GM21737 (cell line): ENCODE measurements at regions not wholly inside any gene's neighbourhood (a gene's known extent, or its start where the extent isn't known, plus 50 kb on each side); places are given as distances from the start of the nearest gene placed in this dataset.
"Not testable (repeated sequence)": the region's sequence is repeated elsewhere in the genome, so short reads cannot be mapped to it uniquely, and the experiment has no call there.

Source experiments
- ATAC-seq: cut with Tn5 transposase; IDR thresholded peaks from one replicate; pipeline ENCODE4 v1.9.1; 2021; ENCODE audit warnings: mild to moderate bottlenecking, moderate library complexity; ENCODE audit not compliant: unreplicated experiment

DNA sequence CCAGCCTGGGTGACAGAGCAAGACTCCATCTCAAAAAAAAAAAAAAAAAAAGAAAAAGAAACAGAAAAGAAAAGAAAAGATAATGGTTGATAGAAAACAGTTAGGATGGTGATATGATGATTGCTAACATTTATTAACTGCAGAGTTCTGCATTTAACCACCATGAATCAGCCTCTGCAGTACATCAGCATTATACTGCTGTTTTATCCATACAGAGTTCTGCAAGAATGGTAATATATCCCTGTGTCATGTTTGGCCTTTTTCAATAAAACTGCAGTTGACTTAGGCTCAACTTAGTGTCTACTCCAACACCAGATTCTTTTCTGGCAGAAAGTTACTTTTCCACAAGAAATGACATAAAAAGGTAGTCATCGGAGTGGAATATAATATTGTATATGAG lies 62.6 kb downstream of the DUSP6 start:
- ATAC-seq: no peak

DNA sequence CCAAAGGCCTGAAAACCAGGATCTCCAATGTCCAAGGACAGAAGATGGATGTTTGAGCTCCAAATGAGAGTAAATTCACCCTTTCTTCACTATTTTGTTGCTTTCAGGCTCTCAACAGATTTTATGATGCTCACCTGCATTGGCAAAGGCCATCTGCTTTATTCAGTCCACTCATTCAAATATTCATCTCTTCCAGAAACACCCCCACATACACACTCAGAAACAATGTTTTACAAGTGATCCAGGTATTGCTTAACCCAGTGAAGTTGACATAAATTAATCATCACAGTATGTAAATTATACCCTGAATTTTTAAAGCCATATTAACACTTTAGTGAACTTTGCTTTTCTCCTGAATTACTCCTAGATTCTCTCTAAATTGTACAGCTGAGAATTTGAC lies 63.3 kb downstream of the DUSP6 start:
- ATAC-seq: no peak

DNA sequence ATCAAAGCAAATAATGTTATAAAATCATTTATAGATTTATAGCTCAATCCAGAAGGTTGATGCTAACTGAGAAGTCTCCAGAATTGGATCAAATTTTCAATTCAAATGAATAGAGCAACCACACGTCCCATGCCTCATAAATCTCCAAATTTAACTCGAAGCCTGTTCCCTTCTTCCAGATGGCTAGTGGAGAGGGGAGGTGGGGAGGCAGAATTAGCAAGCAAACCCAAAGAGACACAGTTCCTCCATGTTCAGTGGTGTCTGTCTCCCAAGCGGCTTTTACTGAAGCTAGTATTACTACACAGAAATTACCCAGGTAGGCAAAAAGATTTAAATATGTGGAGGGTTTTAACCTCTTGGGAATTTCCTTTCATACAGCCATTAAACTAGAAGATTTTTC lies 65.8 kb downstream of the DUSP6 start:
- ATAC-seq: no peak

DNA sequence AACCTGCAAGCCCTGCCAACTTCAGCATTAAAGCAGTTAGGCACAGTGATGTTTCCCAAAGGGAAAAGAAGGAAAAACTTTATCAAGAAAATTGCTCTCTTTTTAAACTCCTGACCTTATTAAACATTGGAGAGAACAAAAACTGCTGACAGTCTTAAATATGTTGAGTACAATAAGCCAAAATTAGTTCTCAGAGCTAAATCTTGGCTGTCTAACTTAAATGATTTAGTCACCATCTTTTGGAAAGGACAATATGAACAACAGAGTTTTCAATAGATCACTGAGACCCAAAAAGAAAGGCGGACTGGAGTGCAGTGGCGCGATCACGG lies 70.8 kb downstream of the DUSP6 start:
- no peak for ATAC-seq

DNA sequence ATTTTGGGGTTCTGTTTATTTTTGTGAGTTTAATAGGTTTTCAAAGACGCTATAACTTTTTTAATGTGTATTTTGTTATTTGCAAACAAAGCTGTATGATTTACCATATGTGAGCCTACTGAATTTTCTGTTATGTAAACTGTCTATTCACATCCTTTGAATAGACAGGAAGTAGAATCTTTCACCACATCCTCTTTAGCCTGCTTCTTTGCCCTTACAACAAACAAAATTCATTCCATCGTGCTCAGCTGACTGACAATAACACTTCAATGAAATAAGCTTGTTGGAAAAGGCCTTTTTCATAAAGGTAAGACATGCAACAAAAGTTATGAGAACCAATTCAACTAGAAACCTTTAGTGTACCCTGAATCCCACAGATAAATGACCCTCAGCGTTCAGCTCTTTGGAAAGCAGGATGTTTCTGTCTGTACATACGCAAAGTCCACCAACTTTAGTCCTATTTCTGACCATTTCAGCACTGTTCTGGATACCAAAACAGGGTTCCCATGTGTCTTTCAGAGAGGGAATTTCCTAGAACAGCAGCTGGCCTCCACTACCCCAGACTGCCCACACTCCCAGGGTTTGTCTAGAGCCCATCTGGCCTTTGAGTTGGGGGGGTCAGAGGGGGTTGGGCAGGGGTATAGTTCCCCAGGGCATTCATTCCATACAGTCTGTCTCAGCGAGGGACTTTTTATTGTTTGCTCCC lies 71.3 kb downstream of the DUSP6 start:
- no peak for ATAC-seq

DNA sequence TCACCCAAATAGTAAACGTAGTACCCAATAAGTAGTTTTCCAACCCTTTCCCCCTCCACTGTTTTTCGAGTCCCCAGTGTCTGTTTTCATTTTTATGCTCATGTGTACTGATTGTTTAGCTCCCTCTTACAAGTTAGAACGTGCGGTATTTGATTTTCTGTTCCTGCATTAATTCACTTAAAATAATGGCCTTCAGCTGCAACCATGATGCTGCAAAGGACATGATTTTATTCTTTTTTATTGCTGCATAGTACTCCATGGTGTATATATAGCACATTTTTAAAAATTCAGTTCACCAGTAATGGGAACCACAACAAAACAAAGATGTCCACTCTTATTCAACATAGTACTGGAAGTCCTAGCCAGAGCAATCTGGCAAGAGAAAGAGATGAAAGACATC lies 72.8 kb downstream of the DUSP6 start:
- ATAC-seq: no peak

DNA sequence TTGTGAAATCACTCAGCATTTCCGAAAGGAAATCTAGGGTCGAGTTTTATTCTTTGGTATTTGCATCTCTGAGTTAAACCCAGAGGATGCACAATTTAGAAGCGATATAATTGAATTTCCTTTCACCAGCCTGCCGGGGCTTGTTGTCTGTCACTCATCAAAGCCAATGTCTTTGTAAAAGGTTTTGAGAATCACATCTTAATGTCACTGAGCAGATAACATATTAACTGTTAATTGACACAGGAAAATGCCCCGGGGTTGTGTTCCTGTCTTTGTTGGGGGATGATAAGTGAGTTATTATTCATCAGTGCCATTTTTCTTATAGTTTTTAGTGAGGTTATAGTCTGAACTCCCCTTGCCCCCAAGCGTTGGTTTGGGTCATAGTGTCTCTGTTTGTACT lies 73.4 kb downstream of the DUSP6 start:
- no peak for ATAC-seq

DNA sequence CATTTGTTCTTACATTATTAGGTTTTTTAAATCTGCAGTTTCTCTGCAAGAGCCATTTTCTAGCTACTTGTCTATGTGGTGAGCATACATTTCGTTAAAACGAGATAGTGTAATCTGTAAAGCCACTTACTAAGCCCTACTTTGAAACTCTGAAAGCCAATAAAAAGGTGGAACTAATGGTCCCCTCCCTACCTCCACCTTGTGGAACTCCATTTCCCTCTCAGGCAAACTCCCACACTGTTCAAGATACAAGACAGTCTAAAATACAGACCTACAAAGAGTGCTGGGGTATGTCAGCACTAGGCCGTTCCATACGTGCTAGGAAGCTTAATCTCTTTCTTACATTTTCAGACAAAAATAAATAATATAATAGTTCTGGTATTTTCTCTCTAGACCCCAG lies 74.1 kb downstream of the DUSP6 start:
- no peak for ATAC-seq

DNA sequence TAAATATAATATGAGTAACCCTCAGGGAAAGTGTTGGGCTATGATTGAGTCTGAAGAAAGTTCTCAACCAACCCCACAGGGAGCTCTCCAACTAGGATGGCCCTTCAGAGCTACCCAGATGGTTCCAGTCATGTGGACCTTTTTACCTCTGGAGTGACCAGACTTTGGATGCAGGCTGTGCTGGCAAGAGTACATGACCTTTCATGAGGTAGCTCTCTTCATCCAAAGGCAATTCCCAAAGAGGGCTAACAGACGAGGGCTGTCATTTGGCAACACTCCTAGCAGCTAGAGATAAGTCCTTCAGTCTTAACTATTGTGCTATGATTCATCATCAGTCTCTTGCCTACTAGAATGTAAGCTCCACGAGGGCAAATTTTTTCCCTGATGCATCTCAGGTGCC lies 75.4 kb downstream of the DUSP6 start:
- ATAC-seq: no peak

DNA sequence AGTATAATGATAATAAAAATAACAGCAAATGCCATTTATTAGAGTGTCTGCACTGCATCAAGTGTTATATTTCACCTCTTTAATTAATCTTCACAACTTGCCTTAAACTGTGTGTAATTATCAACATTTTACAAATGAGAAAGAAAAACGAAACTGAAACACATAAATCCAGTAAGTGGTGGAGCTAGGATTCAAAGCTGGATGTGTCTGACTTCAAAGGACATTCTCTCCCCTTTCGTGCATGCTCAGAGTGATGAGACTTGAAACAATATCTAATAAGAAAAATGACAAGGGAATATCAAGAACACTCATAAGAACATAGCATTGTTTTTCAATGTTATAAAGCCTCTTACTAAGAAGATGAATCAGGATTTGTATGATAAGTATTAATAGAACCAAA lies 78.8 kb downstream of the DUSP6 start:
- no peak for ATAC-seq

DNA sequence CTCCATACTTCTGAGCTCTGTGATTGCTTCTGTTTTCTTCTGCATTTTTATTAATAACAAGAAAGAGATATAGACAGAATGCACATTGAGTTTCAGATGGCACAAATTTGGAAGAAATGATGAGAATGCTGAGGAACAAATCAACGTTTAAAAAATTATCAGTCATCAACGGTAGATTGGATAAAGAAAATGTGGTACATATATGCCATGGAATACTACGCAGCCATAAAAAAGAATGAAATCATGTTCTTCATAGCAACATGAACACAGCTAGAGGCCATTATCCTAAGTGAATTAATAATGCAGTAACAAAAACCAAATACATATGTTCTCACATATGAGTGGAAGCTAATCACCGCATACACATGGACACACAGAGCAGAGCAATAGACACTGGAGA lies 81.8 kb downstream of the DUSP6 start:
- no peak for ATAC-seq

DNA sequence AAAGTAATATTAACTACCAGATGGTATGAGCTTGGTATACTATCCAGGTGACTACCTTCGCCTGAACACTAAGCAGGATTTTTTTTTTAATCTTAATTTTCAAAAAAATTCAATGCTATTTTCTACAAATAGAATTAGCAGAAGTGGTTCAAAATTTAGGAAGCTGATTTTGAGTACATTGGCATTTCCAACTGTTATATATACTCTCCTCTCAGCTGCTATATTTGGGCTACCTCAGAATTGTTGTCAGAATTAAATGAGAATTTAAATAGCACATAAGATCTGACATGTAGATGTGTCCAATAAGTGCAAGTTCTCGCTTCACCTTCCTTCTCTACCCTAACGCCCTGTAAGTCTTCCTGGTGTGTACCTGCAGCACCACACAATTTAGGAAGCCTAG lies 83.1 kb downstream of the DUSP6 start:
- no peak for ATAC-seq

DNA sequence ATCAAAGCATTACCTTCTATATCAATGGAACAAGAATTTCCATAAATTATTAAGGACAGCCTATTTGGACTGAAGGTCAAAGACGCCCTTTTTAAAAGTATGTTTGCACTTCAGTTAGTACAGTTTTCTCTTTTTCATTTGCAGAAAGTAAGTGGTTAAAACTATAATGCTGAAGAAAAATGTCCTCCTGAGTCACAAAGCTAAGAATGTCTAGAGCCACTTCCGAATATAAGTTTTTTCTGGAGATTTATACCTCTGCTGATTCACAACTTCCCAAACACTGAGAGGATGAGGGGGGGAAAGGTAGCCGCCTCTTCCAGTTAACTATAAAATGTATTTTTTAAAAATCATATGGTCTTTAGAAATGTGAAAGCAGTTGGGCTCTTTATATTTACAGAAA lies 84.9 kb downstream of the DUSP6 start:
- no peak for ATAC-seq

DNA sequence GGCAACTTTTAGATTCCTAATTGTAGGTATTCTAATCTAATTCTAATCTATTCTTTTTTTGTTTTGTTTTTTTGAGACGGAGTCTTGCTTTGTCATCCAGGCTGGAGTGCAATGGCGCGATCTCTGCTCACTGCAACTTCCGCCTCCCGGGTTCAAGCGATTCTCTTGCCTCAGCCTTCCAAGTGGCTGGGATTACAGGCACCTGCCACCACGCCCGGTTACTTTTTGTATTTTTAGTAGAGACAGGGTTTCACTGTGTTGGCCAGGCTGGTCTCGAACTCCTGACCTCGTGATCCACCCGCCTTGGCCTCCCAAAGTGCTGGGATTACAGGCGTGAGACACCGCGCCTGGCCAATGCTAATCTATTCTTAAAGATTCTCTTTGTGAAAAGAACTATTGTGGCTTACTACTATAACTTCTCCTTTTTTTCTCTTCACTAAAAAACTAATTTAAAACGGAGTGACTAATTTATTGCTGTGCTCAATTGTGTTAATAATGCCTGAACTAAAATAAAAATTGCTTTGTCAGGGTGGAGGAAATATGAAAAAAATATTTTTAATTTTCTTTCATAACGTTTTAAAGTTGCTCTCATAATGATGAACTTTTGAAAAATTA lies 85.6 kb downstream of the DUSP6 start:
- not testable (repeated sequence) for ATAC-seq

DNA sequence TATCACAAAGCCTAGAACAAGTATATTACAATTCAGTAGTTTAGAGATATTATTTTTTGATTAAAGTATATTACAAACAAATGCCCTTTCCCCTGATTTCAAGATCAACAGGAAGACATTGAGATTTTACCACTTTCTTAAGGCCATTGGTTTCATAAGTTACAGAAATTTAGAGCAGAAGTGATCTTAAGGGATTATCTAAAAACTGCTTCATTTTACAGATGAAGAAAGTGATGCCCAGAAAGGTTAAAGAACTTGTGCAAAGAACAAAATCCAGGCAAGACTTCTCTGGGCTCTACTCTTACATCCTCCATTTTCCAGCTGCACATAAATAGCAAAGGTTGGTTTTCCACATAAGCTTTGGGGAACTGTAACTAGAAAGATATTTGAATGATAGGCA lies 87.5 kb downstream of the DUSP6 start:
- no peak for ATAC-seq

DNA sequence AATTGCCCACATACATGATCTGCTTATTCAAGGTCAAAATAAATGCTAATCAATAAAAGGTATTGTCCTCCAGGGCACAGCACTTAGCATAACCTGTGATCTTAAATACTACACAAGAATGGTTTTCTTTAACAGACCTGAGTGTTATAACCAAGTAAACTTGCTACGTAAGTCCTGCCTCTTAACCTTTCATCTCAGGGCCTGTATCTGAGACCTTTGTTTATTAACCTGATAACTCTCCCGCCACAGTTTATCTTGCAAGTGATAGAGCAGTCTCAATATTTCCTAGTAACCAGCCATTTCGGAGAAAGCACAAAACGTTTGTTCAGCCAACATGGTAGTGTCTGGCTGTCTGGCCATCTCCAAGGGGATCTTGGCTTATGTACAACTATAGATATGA lies 88.4 kb downstream of the DUSP6 start:
- no peak for ATAC-seq

DNA sequence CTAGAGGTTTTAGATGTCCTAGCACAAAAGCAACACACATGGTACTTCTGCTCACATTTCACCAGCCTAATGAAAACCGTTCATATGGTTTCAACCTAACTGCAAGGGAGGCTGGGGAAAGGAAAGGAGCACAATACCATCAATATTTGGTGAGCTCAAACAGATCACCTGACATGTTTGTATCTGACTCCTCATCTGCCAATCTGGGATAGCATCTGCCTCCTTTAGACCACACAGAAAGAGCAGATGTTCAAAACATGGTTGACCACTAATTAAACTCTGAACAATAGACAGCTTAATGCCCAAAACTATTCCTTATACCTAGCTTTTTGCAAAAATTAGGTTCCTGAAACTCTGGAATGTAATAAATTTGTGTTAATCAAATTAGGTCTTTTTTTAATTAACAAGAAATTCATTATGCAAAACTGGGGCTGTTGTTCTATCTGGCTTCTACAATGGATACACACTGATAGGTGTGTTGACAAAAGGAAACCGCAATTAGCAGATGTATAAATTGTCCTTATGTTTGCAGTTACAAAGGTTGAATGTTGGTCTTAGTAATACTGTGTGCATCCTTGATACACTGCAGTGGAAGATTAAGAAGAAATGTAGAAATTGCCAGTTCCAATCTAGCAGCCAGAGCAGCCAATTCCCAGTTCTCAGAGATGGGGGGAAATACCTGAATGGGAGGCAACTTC lies 89.3 kb downstream of the DUSP6 start:
- ATAC-seq: no peak

DNA sequence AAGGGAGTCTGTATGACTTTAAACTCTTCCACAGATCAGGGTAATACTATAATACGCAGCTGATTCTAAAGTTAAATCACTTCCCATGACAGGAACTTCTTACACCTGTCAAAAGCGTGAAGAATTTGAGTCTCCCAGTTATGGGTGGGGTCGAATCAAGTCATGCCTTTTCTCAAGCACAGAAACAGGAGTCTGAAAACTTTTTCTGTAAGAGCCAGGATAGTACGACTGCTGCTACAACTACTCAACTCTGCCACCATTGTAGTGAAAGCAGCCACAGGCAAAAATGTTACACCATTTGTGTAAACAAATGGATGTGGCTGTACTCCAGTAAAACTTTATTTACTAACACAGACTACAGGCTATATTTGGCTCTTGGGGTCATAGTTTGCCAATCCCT lies 90.3 kb downstream of the DUSP6 start:
- no peak for ATAC-seq

DNA sequence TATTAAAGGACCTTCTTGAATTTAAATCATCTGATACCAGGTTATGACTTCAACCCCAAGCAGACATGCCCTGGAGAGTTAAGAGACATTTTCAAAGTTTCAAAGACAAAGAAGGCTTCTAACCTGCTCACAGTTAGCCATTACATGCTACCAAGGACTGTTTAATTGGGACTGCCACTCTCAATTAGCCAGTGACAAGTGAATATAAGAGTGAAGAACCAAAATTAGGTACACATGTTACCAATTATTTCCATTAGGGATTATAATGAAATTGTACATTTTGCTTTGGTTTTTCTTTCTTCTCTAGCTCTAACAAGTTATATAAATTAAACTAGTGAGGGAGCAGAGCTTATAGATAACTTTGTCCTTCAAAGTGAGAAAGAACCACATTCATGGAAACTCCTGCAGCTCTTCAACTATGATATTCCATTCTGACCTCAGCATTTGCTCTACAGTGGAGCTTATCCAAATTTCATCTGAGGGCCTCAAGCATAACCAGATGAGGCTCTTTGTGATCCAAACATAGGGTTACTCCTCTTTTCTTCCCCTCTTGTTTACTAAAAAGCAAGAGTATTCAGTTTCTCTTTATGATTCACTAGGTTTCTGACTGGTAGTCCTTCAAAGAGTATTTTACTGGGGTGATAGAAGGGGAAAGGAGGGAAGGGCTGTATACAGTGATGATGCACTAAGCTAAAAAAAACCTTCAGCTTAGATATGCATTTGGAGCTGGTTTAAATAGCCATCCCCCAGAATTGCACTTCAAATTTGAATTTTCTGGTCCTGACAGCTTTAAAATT lies 91.3 kb downstream of the DUSP6 start:
- no peak for ATAC-seq

DNA sequence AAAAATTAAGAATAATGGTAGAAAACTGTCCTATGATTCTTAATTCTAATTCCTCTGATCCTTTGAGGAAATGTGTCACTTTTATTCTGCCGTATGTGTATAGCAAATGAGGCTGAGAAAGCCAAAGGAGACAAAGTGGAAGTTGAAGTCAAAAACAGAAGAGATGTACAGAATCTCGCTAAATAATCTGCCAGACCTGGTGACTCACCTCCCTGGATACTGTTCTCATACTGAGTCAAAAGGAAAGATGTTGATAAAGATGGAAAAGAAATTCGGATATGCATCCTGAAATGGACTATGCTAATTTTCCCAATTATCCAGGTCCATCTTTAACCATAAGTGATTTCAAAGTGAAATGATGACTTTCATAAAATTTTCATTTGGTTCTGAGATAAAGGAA lies 92.5 kb downstream of the DUSP6 start:
- no peak for ATAC-seq

DNA sequence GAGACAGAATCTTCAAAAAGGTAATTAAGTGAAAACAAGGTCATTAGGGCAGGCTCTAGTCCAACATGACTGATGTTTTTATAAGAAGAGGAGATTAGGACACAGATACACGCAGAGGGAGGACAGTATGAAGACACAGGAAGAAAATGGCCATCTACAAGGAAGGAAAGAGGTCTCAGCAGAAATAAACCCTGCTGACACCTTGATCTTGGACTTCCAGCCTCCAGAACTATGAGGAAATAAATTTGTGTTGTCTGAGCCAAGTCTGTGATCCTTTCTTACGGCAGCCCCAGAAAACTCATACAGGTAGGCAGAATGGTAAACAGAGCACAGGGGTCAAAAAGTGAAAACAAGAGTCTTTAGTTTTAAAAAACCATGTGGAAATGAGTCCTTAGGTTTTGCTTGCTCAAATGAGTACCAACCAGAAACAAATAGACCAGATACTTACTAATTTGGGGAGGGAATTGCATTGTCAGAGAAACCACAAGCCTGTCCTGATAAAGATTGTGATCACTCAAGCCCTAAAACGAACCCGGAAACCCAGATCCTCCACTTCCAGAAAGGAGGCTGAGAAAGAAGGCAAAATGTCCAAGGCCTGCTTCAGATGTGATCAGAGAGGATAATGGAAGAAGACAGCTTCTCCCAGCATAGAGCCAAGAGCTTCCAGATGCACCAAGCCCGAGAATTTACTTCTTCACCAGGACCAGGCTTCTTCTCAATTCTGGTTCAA lies 93.9 kb downstream of the DUSP6 start:
- no peak for ATAC-seq
